ENCODE measurements at regions not wholly inside any gene's neighbourhood (a gene's known extent, or its start where the extent isn't known, plus 50 kb on each side); places are given as distances from the start of the nearest gene placed in this dataset.

- no peak for DNase-seq (ENCODE audit: low spot score)
Observed at GRCh38 chr4:137203601-137204000, 328.7 kb downstream of the PCDH18 start.

- no peak for DNase-seq (ENCODE audit: low spot score)
Observed at GRCh38 chr4:137200322-137200721, 332.0 kb downstream of the PCDH18 start.

DNA sequence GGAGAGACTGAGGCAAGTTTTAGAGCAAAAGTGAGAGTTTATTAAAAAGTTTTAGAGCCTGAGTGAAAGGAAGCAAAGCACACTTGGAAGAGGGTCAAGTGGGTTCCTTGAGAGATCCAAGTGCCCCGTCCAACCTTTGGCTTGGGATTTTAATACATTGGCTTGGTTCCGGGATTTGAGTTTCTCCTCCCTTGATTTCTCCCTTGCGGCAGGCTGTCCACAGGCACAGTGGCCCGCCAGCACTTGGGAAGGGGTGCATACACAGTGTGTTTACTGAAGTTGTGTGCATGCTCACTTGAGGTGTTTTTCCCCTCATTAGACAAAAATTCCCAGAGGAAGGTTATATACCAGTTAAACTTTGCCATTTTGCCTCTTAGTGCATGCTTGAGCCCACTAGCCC, 333.5 kb downstream of the PCDH18 start:
- DNase-seq (ENCODE audit: low spot score), result no peak

GRCh38 chr4:137194670-137195069, 337.6 kb downstream of the PCDH18 start:
- no peak for DNase-seq (ENCODE audit: low spot score)

GRCh38 chr4:137193564-137193963, 338.7 kb downstream of the PCDH18 start:
- DNase-seq (ENCODE audit: low spot score), result no peak

DNA sequence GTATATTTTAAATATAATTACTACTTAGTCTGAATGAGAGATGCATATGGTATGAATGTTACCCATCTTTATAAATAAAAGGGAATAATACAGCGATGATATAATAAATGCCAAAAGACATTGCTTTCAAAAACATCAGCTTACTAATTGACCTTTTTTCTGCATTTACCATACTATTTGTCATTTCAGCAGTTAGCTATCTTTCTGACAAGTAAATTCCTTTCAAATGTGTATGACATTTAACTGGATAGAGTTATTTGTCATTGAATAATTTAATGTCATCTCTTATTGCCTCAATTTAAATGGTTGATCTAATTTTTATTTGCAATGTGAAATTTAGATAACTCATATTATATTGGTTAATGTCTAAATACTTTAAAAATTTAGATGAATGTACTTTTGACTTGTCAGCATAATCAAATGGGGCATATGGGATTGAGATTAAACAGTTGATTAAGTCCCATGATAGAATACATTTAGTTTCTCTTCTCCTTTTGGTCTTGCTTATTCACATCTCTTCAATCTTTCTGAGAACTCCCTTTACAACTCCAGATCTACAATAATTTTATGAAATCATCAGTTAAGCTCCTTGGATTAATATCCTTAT, 350.9 kb downstream of the PCDH18 start:
- DNase-seq (ENCODE audit: low spot score), result no peak

DNA sequence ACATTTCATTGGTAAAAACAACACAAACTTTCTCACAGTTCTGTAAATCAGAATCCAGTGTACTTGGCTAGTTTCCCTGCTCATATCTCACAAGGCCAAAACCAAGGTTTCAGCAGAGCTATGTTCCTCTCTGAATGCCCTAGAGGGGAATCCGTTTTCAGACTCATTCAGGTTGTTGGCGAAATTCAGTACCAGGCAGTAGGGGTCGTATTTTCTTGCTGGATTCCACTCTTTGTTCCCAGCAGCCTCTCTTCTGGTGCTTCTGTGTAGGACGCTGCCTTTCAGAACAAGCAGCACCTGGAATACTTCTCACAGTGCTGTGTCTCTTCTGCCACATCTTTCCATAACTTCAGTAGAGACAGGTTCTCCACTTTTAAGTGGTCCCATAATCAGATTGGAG, 351.9 kb downstream of the PCDH18 start:
- DNase-seq (ENCODE audit: low spot score), result peak; percentile 4

- DNase-seq (ENCODE audit: low spot score), result no peak
Observed at GRCh38 chr4:137156807-137157206, 375.5 kb downstream of the PCDH18 start.

- no peak for DNase-seq (ENCODE audit: low spot score)
Observed at GRCh38 chr4:137156054-137156453, 376.2 kb downstream of the PCDH18 start.

- no peak for DNase-seq (ENCODE audit: low spot score)
Observed at GRCh38 chr4:137131201-137131600, 401.1 kb downstream of the PCDH18 start.

- DNase-seq (ENCODE audit: low spot score), result no peak
Observed at GRCh38 chr4:137129845-137130244, 402.4 kb downstream of the PCDH18 start.

DNA sequence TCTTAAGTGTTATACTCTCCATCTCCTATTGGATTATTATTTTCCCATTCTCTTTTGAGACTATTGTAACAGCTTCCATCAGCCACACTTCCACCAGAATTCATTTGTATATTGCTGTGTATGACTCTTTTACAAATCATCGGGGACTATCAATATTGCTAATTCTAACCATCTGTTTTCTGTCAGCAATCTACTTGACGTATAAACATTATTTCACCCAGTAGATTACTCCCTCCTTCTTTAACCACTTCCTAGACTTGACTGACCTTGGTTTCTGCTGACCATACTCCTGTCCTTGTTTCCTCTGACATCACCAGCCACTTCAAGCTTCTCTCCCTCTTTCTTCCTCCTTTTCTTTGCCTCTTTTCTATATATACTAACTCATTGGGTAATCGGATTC, 402.9 kb downstream of the PCDH18 start:
- DNase-seq (ENCODE audit: low spot score), result no peak

GRCh38 chr4:137125011-137125410, 407.3 kb downstream of the PCDH18 start:
- peak; percentile 87 for DNase-seq (ENCODE audit: low spot score)

DNA sequence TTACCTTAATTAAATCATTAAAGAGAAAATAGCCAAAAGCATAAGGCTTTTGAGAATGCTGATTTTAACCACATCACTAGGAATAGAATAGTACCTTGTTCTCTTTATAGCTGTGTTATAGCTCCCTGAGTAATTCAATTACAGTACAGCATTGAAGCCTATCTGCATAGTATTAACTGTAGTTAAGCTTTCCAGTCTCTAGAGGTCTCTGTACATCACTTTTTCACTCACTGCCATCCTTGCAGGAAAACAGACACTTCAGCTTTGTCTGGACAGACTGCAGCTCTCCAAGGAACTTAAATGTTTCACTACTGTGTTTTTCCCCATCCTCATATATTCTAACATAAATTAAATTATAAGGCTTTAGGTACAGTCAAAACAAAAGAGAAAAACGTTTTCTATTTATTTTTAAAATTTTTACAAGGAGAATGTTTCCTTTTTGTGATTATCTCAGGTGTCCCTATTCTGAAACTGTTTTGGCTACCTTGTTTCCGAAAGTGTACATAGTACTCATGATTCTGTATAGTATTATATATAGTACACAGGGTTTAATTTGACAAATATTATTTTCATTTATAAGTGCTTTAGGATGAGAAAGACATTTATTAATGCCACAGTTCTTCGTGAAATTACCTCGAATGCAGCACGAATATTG, 407.9 kb downstream of the PCDH18 start:
- peak; percentile 85 for DNase-seq (ENCODE audit: low spot score)

DNA sequence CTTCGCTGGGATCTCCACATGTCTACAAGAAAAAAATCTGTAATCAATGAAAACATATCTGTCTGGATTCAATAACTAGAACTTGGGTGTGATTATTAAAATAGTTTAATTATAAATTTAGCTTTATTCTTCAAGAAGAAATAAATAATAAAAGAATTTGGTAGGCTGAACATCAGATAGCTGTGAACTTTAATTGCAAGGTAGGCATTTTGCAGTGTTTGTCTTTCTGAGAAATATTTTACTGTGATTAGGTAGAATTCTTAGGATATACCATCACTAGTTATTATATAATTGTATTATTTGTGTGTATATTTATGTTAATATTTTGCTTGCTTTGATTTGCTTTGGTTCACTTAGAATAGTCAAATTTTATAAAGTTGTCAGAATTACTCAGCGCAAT, 409.4 kb downstream of the PCDH18 start:
- no peak for DNase-seq (ENCODE audit: low spot score)

GRCh38 chr4:137116144-137116543, 416.1 kb downstream of the PCDH18 start:
- DNase-seq (ENCODE audit: low spot score), result no peak

DNA sequence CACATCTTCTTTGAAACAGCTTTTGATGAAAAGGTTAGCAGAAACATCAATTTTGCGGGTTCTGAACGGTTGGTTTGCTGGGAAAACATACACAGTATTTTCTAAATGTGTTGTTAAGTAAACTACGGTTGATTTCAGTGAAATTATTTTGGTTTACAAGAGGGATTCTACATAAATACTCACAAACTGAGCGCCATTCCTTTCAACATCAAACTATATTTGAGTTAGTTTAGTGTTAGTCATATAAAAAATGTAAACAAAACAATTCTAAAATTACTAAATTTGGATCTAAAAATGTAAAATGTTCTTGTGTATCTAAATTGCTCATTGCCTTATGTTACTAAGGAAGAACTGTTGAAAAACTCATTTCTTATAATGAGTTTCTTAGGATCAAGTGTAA, 425.6 kb downstream of the PCDH18 start:
- no peak for DNase-seq (ENCODE audit: low spot score)

- no peak for DNase-seq (ENCODE audit: low spot score)
Observed at GRCh38 chr4:137106287-137106686, 426.0 kb downstream of the PCDH18 start.

- DNase-seq (ENCODE audit: low spot score), result no peak
Observed at GRCh38 chr4:137090951-137091350, 441.3 kb downstream of the PCDH18 start.

- DNase-seq (ENCODE audit: low spot score), result no peak
Observed at GRCh38 chr4:137083571-137084135, 448.6 kb downstream of the PCDH18 start.

DNA sequence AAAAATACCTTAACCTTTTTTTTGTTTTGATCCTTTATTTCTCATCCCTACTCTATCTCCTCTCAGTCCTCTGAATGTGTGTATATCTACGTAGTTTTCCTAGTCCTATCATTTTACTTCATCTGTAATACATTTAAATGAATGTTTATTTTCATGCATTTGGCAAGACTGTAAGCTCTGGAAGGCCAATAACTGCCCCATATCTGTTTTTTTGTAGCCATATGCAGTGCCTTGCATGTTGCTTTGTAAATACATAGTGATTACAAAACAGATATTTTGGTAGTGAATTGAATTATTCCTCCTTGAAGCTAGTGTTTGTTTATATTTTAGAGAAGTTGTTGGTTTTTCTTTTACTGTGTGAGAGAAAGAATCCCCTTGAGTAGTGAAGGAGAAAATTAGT, 450.2 kb downstream of the PCDH18 start:
- DNase-seq (ENCODE audit: low spot score), result no peak

- DNase-seq (ENCODE audit: low spot score), result no peak
Observed at GRCh38 chr4:137076908-137077307, 455.4 kb downstream of the PCDH18 start.

DNA sequence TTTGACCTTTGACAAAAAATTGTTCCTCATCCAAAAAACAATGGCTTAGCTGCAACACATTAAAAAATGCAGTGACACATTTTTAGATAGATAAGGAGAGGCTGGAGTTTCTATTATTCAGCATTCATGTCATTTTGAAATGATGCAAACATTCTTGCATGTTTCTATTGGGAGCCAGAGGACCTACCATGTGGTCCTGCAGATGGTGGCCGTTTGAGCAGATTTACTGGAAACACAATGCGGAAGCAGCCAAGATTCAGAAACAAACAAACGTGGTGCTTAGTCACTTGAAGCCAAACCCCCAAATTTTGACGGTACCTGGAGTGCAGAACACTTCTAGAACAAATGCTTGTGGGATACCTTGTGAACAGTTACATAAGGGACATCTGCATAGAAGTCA, 456.7 kb downstream of the PCDH18 start:
- DNase-seq (ENCODE audit: low spot score), result no peak

DNA sequence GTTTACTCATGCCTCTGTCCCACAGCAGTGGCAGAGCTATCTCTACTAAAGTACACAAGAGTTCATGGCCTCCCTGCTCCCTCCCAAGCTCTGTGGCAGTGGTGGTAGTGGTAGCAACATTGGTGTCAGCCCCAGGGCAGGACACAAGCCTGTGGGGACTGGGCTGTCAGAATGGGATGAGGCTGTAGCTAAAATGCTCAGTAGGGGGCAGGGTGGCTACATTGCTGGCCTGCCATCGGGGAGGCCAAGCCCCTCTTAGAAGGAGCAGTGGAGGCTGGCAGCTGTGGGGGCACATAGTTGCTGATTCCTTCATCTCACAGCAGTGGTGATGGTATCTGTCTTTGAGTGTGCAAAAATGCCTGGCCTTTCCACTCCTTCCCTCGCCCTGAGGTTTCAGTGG, 461.7 kb downstream of the PCDH18 start:
- DNase-seq (ENCODE audit: low spot score), result peak; percentile 6

All from H4 (cell line).